SH-SY5Y (cell line): ENCODE measurements at regions not wholly inside any gene's neighbourhood (a gene's known extent, or its start where the extent isn't known, plus 50 kb on each side); places are given as distances from the start of the nearest gene placed in this dataset.

Source experiments
- GATA2 ChIP-seq: IDR thresholded peaks from 2 replicates; pipeline ENCODE4 v1.6.1; 2011; ENCODE audit warnings: mild to moderate bottlenecking, low read depth, low read length
- GATA3 ChIP-seq: IDR thresholded peaks from 2 replicates; pipeline ENCODE4 v1.6.1; 2011; ENCODE audit warnings: low read depth, mild to moderate bottlenecking, low read length, moderate library complexity

GRCh38 chr2:45258311-45258710 lies 249.1 kb upstream of the SIX2 start:
- no peak for TF ChIP-seq GATA2
- no peak for TF ChIP-seq GATA3

DNA sequence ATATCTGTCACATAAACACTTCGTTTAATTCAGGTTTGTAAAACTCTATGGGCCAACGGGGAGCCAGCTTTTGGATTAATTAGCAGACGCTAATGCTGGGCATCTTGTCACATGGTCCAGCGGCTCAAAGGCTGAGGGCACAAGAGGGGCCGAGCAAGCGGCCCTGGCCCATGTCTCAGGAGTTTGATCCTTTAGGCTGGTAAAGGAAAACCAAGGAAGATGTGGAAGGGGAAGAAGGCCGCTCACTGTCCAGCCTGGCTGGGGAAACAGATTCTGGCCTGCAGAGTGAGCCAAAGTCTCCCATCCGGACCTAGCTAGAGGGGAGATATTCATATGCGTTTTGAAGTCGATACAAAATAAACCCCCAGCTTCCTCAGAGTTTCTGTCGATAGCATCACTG lies 248.6 kb upstream of the SIX2 start:
- TF ChIP-seq GATA3 (no peak), GATA2 (no peak)

GRCh38 chr2:45256867-45257641 lies 247.8 kb upstream of the SIX2 start:
- TF ChIP-seq GATA2, result no peak
- TF ChIP-seq GATA3, result no peak

DNA sequence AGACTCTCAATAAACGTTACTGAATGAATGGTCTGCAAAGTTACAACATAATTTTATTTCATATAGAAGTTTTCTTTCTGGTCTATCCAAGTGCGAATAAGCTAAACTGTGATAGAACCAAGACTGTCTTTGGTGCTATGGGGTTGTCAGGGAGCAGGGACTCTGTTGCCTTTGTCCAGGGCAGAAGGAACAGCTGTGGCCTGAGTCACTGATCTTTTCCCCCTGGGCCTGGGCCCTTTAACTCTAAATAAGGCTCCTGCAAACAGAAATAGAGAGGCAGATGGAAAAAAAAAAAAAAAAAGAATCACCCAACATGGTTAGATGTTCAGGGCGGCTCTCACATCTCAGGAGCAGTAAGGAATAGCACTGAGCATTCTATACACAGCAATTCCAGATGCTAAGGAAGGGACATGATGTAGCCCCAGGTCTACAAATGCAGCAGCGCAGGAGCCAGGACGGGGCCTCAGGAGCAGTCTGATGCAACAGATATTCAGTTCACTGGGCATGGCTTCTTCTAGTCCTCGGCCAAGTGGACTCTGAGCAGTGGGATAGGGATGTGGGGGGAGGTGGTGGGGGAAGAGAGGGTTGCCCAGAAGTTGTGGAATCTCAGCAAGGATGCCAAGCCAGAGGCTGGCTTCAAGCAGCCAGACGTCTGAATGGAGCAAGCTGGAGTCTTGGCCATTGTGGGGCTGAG lies 247.1 kb upstream of the SIX2 start:
- TF ChIP-seq GATA3 (no peak), GATA2 (no peak)

DNA sequence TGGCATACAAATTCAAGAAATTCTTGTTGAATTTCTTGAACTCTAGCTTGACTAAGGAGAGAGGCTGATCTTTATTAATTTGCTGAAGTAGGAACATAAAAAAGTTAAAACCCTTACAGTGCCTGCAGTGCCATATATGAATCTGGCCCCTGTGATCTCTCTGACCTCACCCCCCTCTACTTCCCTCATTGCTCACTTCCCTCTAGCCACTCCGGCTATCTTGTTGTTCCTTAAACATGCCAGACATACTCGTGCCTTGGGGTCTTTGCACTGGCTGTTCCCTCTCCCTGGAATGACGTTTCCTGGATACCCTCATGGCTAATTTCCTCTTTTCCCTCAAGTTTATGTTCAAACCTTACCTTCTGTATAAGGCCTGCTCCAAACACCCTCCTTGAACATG lies 246.3 kb upstream of the SIX2 start:
- TF ChIP-seq GATA3 (no peak), GATA2 (no peak)

- TF ChIP-seq GATA2, result no peak
- TF ChIP-seq GATA3, result no peak
These were observed 244.8 kb upstream of the SIX2 start for GRCh38 chr2:45254025-45254424.

DNA sequence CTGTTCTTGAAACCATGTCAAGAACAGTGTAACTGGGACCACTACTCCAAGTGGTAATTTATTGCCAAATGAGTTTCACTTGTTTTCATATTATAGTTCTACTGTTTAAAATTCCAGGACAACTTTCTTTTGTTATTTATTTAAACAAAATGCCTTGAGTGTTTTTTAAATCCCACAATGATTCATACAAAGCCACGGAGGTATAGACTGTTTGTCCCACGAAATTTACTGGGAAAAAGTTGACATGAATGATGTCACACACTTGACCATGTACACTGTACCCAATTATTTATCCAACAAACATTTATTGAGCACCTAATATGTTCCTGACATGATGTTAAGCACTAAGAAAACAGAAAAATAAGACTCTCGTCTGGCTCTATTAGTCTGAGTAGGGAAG lies 243.9 kb upstream of the SIX2 start:
- TF ChIP-seq GATA3 (no peak), GATA2 (no peak)

DNA sequence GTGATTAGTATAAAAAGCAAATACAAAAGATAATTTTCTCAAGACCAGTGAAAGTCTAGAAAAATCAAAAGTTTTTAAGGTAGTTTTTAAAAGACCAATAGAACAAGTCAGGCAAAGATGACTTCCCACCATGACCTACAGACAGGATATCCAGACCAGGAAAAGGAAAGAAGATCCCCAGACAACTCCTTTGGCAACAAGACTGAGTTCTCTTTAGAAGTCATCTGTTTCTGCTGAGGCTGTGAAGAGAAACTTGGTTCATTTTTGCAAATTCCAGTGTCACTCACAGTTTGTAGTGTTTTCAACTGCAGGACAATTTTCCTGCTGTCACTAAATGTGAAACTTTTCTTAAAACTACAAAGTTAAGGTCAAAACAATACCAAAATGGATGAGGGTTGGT lies 240.9 kb upstream of the SIX2 start:
- TF ChIP-seq GATA3 (no peak), GATA2 (no peak)

DNA sequence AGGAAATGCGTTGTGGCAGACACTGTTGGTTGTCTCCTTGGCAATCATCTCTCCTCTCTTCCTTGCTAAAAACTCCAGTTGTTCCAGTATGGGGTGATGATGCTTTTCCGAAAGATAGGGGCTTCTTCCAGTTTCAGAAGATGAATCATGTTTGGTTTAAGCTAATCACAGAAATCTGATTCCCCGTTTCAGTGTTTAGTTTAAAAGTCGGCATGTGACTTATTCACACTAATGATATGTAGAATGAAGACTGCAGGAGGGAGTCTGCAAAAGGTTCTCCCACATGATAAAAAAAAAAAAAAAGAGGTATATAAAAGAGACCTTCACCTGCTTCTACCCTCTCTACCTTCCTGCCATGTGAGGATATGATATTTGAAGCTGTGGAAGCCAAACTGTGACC lies 239.0 kb upstream of the SIX2 start:
- TF ChIP-seq GATA2 (no peak), GATA3 (no peak)

DNA sequence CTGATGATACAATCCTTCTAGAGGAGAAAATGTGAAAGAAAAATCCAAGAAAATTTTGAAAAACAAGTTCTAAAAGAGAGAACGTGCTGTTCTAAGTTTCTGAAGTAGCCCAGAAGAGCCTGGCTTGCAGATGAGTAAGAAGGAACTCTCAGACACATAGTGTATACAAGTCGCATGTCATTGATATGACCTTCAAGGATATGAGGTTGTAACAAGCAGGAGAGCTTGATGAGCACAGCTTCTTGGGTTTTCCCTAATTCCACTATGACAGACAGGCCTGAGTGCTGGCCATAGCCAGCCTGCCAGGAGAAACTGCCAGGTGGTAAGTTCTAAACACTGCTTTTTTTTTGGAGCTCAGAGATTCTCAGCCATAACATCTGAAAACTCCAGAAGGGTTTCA lies 235.7 kb upstream of the SIX2 start:
- TF ChIP-seq GATA3, result no peak
- no peak for TF ChIP-seq GATA2

DNA sequence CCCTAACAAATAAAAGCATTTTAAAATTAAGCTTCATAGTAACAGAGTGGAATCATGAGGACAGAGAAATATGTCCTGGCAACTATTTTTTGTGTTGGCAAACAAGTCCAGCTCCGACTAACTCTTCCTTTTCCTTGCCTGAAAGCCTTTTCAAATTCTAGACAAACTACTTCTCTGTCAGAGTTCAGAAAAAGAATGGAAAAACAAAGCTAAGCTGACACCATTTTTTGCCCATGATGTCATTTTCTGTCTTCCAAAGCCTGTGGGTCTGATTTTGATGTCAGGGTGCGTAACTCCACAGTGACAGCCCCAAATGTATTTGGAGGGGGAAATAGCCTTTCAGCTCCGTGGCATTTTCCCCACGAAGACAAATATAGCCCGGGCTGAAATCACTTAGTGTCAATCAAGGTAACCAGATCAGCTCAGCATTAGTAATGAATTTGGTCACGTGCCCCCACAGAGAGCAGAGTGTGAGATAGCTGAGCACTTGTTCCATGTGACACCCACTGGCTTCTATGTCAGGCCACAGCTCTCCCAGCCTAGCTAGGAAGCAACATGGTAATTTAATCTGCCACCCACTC lies 233.0 kb upstream of the SIX2 start:
- TF ChIP-seq GATA2, result no peak
- no peak for TF ChIP-seq GATA3

DNA sequence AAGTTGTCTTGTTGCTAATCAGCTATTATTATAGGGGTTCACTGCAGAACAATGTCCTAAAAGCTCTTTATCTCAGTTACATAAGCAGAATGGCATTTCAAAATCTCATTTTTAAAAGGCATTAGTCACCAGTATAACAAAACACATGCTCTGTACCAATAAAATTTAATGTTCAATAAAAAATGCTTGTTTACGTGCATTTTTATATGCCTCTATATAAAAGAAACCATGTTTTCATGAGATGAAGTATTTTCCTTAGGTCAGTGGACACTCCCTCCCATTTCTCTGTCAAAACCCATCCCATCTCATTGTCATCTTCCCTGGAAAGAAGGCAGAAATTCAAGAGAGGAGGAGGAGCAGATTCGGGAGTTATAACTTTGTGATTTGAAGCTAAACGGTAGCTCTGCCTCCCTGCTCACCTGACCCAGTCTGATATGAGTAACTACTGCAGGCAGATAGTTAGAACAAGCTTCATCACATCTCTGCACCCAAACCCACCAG lies 231.9 kb upstream of the SIX2 start:
- no peak for TF ChIP-seq GATA2
- TF ChIP-seq GATA3, result no peak

DNA sequence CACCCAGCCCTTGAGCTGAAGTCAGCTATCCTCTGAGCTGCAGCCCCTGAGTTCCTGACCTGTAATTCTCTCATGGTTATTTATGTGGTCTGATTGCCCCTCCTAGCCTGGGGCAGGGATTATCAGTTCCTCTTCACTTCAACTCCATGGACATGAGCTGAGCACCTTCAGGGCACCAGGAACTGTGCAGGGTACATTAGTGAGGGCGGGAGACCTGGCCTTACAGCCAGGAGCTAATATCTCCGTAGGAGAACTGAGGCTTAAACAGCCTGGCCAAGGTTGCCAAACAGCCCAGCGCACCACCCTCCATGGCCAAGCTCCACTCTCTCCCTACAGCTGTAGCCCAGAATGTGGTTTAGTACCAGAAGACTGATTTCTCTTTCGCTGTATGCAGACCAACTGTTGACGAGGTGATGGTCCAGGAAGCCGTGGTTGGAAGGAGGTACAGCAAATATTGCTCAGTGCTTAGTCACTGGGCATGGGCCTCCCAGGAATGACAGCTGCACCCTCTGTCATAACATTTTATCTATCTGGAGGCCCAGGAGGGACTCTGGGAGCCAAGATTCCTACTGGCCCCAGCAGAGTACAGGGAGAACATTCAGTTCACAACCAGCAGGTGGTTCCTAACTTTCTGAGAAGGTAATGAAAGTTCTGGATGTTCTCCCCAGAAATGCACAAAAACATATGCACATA lies 228.7 kb upstream of the SIX2 start:
- TF ChIP-seq GATA3 (no peak), GATA2 (no peak)

DNA sequence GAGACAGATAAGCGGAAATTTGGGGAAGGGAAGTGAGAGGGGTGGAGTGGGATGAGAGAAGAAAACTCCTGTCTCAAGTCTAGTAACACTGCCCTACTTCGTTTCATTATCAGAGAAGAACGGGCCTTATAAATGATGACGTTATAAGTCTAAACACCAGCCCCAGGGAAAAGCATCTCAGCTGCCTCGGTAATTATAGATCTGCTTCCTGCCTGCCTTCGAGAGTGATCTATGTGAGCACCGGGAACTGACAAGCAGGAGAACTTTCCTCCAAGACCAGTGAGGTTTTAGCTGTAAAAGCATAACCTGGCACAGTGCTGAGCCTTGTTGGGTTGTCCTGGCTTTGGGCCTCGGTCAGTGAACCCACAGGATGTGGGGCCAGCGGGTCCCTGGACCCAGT lies 227.9 kb upstream of the SIX2 start:
- TF ChIP-seq GATA2 (no peak), GATA3 (no peak)
